ENCODE measurements at regions not wholly inside any gene's neighbourhood (a gene's known extent, or its start where the extent isn't known, plus 50 kb on each side); places are given as distances from the start of the nearest gene placed in this dataset.

DNA sequence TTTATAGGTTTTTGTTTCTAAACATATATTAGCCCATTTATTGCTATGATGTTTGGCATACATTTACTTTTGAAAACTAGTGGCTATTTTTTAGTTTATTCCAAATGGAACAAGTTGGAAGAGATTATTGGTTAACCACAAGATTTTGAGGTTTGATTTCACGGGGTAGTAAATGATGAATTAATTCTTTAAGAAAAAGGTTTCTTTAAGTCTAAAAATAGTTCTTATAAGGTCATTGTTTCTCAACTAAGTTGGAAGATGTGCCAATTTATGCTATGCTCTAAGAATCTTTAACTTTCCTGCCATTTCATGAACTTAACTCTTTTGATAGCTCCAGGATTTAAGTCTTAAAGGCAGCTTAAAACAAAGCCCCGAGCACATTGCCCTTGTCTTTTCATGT lies 183.8 kb downstream of the LMO4 start:
- DNase-seq, result no peak

- no peak for DNase-seq
These were observed 184.6 kb downstream of the LMO4 start for GRCh38 chr1:87513255-87513654.

- DNase-seq, result no peak
These were observed 185.4 kb downstream of the LMO4 start for GRCh38 chr1:87513966-87514660.

GRCh38 chr1:87515781-87516180 lies 187.1 kb downstream of the LMO4 start:
- no peak for DNase-seq

DNA sequence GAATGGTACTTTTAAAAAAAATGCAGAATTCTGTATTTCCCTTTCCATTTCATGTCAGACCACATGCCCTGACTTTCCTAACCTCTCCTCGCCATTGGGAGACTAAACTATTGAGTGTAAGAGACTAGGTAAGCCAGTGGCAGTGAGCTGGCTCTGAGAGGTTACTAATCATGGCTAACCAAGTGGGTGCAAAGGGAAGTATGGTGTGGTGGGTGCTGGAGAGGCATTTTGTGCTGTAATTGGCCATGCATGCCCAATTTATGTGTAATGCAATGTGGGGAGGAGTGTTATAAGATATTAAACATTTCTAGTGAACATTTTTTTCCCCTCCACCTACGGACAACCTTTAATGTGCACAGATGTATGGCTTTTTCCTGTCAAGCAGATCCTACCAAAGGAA lies 190.1 kb downstream of the LMO4 start:
- DNase-seq, result no peak

DNA sequence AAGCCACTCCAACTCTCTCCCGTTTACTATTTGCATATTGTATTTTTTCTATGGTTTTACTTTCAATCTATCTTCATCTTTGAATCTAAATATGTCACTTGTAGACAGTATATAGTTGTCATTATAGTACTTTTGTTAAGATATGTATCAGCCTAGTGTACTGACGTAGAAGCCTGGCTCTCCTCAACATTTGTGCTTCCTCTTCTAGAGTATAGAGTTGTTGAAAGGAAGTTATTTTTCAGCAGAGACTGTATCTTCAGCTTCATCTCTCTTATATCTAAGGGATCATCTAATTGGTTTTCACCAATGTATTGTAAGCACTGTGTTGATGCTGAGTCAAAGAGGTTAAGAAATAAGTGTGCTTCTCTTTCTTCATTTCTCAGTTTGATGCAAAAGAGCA lies 192.8 kb downstream of the LMO4 start:
- no peak for DNase-seq

GRCh38 chr1:87523466-87523865 lies 194.8 kb downstream of the LMO4 start:
- DNase-seq, result no peak

DNA sequence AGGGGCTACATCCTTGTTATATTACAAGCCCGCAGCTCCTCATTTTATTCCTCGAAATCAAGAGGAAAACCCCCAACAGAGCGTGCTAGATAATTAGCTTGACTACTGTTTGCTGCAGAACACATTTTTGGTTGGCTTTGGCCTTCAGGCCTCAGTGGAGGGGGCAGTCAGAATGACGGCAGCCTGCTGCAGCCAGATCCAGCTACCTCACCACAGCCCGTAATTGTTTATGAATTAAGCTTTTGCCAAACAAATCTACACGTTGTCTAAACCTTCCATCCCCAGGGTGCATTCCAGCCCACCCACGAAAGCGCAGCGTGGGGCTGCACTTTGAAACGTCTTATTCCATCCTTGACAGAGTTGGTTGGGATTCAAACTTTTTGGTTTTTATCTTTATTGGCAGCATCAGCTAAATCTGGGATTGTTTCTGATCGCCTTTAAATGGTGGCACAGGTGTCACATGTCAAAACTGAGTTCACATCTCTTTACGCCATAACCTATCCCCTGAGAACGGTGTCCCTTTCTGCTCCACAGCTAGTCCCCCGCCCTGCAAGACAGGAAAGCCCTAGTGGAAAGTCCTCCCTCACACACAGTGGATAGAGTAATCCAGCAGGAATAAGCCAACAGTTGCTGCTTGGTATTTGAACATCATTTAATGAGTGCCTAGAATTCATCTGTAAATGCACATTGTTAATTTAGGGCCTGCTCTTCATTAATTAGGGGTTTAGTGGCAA lies 195.5 kb downstream of the LMO4 start:
- DNase-seq, result no peak

DNA sequence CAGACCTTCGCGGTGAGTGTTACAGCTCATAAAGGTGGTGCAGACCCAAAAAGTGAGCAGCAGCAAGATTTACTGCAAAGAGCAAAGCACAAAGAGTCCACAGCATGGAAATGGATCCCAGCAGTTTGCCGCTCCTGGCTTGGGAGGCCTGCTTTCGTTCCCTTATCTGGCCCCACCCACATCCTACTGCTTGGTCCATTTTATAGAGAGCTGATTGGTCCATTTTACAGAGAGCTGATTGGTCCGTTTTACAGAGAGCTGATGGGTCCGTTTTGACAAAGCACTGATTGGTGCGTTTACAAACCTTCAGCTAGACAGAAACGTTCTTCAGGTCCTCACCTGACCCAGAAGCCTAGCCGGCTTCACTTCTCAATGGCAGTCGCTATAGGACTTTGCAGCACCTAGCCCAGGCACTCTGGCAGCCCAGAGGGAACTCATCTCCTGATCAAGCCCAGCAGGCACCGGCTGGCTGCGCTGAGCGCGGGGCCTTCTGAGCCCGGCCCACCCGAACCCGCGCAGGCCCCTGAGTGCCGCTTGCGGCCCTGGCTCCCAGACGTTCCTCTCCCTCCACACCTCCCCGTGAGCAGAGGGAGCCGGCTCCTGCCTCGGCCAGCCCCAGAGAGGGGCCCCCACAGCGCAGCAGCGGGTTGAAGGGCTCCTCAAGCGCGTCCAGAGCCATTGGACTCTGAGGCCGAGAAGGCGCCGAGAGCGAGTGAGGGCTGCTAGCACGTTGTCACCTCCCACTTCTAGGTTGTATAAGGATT lies 200.3 kb downstream of the LMO4 start:
- no peak for DNase-seq

GRCh38 chr1:87530042-87530807 lies 201.5 kb downstream of the LMO4 start:
- DNase-seq, result no peak

DNA sequence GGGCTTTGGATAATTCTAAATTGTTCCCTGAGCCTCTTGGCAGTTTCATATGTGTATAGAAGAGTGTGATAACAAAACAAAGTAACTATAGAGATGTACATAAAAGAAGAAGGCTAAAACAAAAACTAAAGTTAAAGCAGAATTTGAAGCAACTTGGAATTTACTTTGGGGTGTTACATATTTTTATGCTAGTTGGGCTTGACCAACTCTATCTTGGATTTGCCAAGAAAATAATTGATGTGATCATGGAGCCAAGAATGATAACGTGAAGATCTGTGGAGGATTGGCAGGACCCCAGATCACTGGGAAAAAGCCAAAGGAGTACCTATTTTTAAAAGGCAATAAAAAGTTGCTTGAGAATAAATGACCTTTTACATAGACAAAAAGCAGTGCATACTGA lies 206.9 kb downstream of the LMO4 start:
- DNase-seq, result no peak

GRCh38 chr1:87539147-87539546 lies 210.5 kb downstream of the LMO4 start:
- DNase-seq, result no peak

DNA sequence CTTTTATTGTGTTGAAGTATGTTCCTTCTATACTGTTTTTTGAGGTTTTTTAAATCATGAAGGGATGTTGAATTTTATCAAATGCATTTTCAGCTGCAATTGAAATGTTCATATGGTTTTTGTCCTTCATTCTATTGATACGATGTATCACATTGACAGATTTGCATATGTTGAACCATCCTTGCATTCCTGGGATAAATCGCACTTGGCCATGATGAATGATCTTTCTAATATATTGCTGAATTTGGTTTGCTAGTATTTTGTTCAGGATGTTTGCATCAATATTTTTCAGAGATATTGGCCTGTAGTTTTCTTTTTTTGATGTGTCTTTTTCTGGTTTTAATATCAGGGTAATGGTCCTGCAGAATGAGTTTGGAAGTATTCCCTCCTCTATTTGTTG lies 214.0 kb downstream of the LMO4 start:
- no peak for DNase-seq

DNA sequence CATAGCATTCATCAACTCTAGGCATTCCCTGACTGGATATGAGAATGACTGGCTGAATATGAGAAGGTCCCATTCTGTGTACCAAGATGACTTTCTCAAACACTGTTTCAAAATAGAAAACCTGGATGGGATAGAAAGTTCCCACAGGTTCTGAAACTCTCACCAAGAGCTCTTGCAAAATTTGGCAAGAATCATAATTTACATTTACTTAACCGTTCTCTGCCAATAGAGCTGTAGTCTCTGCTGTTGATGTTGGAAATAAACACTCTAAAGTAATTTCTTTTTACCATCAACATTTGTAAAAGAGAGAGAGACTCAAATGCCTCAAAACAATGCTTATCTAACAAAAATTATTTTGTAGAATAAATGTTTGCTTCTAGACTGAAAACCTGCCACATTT lies 221.1 kb downstream of the LMO4 start:
- no peak for DNase-seq

DNA sequence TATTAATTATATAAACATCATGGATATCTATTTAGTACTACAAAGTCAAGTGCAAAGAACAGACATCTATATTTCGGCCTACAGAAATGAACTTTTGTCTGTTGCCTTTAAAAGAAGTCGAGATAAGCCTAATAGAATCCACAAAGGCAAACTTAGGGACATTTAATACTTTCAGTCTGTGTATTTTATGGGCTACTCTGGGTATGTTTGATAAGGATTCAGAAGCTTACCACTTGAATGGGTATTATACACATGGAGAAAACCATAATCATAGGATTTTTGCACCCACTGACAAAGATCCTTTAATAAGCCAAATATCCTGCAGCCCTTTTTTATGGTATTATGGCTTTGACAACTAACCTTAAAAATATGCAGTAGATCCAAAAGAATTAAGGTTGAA lies 224.8 kb downstream of the LMO4 start:
- DNase-seq, result no peak

DNA sequence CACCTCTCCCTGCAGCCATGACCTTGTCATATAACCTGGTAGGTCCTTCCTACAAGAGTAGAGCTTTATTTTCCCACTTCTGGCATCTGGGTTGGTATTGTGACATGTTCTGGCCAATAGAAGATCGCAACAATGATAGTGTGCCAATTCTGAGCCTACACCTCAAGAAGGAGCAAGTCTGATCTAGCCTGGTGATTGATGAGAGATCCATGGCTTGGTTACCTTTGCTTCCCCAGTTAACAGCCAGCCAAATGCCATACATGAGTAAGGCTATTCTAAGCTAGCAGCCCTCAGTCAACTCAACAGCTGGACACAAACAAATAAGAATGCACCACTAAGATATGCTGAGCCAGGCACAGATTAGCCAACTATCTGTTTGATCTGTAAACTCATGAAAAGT lies 226.7 kb downstream of the LMO4 start:
- DNase-seq, result no peak

DNA sequence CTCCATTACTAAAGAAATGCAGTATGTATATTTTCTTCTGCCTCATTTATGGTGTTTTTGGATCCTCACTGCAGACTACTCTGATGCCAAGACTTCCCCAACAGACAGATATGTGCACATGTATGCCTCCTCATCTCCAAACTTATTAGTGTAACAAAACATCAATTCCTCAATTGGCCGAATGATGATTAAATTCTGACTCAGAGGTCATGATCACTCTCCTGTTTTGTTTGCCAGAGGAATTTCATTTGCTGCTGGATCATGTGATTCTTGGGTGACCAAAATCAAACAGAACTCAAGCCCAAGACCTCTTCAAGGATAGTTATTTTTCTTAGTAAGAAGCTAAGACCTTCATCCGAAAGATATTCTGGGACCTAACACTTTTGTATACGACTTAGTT lies 227.6 kb downstream of the LMO4 start:
- DNase-seq, result no peak

GRCh38 chr1:87558921-87559320 lies 230.2 kb downstream of the LMO4 start:
- DNase-seq, result no peak

DNA sequence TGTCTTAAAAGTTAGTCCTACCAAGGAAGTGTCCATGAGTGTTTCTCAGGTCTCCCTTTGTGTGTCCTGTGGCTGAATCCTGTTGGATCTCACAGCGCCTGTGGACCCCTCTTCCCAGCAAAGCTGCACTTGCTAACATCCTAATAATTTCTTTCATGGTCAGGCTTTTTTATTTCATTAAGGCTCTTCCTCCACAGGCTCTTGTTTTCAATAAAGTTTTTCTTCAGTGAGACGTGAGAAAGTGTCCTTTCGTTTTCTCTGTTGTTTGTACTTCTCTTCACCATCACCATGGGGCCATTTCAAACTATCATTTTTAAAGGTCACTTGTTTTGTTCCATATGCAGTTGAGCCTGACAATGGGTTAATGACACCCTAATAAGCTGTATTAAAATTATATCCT lies 231.5 kb downstream of the LMO4 start:
- no peak for DNase-seq

- no peak for DNase-seq
These were observed 232.1 kb downstream of the LMO4 start for GRCh38 chr1:87560601-87561360.

DNA sequence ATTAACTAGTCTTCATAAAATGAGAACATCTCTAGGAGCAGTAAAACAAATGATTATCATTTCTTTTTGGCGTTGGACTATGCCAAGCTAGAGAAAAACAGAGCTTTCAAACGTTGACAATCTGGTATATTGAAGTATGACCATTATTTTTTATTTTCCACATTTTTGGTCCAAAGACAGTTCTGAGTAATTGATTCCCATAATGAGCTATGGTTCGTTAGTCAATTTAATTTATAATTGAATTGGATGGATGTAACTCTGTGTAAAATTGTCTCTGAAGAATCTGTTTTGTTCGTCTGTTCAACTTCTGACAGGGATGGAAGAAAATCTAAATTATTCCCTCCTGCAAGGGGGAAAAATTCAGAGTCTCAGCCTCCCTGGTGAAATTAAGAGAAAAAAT lies 234.5 kb downstream of the LMO4 start:
- no peak for DNase-seq

DNA sequence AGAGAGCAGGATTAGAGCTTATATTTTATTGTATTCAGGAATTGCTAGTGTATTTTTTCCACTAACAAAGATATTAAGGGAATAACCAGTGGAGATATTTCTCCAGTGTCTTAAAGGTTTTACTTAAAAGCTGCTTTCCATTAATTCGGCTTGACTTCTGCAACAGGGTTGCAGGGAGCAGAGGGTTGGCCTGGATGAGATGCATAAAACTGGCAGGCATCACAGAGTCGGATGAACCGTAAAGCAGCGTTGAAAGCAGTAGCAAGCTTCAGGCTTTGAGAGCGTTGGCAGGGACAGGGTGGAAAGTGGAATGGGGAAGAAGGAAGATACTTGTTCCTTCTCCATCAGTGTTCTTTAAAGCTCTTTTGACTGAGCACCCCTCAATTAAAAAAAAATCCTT lies 237.2 kb downstream of the LMO4 start:
- no peak for DNase-seq

- no peak for DNase-seq
These were observed 239.3 kb downstream of the LMO4 start for GRCh38 chr1:87568005-87568404.
